ENCODE measurements at regions not wholly inside any gene's neighbourhood (a gene's known extent, or its start where the extent isn't known, plus 50 kb on each side); places are given as distances from the start of the nearest gene placed in this dataset.

DNA sequence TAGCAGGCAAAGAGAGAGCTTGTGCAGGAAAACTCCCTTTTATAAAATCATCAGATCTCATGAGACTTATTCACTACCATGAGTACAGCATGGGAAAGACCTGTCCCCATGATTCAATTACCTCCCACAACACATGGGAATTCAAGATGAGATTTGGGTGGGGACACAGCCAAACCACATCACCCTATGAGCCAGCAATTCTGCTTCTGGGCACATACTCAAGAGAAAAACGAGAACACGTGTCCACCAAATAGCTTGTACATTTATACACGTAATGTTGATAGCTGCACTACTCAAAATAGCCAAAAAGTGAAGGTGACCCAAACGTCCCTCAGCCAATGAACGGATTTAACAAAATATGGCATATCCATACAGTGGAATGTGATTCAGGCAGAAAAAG is 94.5 kb upstream of the DHRSX start (continued):
- TF ChIP-seq, protein P1, sequence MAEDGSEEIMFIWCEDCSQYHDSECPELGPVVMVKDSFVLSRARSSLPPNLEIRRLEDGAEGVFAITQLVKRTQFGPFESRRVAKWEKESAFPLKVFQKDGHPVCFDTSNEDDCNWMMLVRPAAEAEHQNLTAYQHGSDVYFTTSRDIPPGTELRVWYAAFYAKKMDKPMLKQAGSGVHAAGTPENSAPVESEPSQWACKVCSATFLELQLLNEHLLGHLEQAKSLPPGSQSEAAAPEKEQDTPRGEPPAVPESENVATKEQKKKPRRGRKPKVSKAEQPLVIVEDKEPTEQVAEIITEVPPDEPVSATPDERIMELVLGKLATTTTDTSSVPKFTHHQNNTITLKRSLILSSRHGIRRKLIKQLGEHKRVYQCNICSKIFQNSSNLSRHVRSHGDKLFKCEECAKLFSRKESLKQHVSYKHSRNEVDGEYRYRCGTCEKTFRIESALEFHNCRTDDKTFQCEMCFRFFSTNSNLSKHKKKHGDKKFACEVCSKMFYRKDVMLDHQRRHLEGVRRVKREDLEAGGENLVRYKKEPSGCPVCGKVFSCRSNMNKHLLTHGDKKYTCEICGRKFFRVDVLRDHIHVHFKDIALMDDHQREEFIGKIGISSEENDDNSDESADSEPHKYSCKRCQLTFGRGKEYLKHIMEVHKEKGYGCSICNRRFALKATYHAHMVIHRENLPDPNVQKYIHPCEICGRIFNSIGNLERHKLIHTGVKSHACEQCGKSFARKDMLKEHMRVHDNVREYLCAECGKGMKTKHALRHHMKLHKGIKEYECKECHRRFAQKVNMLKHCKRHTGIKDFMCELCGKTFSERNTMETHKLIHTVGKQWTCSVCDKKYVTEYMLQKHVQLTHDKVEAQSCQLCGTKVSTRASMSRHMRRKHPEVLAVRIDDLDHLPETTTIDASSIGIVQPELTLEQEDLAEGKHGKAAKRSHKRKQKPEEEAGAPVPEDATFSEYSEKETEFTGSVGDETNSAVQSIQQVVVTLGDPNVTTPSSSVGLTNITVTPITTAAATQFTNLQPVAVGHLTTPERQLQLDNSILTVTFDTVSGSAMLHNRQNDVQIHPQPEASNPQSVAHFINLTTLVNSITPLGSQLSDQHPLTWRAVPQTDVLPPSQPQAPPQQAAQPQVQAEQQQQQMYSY (CRISPR knock-in tag; IDR thresholded peaks at IDR 0.05): no peak
- no peak for TF ChIP-seq CBX5 (IDR thresholded peaks at IDR 0.05; ENCODE audit: low read depth)

DNA sequence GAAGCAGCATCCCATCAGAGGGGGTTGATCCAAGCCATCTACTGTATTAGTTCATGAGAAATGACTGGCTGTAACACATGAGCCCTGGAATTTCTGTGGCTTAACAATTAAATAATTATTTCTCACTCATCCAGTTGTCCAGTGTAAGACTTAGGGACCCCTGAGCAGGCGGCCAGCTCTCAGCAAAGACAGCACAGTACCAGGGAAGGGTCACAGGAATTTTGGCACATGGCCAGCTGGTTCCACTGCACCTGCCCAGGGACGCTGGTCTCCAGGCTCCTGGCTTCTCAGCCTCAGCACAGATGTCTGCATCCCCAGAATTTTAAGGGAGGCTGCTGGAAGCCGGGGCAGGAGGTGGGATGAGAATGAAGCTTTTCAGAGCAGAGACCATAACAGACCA is 93.7 kb upstream of the DHRSX start:
- in situ Hi-C loops (cut with MboI): no loop called here
- TF ChIP-seq ZZZ3 (IDR thresholded peaks at IDR 0.05; ENCODE audit: control insufficient read depth, insufficient read length, low read depth): no peak
- no peak for TF ChIP-seq STAT1 (conservative IDR thresholded peaks at IDR 0.05)
- TF ChIP-seq SIN3A (IDR thresholded peaks at IDR 0.05; ENCODE audit: low read depth, low read length): no peak
- TF ChIP-seq, protein P2, sequence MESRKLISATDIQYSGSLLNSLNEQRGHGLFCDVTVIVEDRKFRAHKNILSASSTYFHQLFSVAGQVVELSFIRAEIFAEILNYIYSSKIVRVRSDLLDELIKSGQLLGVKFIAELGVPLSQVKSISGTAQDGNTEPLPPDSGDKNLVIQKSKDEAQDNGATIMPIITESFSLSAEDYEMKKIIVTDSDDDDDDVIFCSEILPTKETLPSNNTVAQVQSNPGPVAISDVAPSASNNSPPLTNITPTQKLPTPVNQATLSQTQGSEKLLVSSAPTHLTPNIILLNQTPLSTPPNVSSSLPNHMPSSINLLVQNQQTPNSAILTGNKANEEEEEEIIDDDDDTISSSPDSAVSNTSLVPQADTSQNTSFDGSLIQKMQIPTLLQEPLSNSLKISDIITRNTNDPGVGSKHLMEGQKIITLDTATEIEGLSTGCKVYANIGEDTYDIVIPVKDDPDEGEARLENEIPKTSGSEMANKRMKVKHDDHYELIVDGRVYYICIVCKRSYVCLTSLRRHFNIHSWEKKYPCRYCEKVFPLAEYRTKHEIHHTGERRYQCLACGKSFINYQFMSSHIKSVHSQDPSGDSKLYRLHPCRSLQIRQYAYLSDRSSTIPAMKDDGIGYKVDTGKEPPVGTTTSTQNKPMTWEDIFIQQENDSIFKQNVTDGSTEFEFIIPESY (IDR thresholded peaks at IDR 0.05): no peak
- TF ChIP-seq CHD1 (IDR thresholded peaks at IDR 0.05; ENCODE audit: low read depth, low read length): no peak
- TF ChIP-seq CHD4 (IDR thresholded peaks at IDR 0.05): no peak
- TF ChIP-seq NFYB (IDR thresholded peaks at IDR 0.05; ENCODE audit: insufficient read depth, low read depth, low read length): no peak
- no peak for TF ChIP-seq CBX5 (IDR thresholded peaks at IDR 0.05; ENCODE audit: low read depth)
- TF ChIP-seq GATAD2B (conservative IDR thresholded peaks at IDR 0.05; ENCODE audit: low read depth): no peak
- no peak for TF ChIP-seq EED (IDR thresholded peaks at IDR 0.05; ENCODE audit: low read depth)
- TF ChIP-seq, protein P3, sequence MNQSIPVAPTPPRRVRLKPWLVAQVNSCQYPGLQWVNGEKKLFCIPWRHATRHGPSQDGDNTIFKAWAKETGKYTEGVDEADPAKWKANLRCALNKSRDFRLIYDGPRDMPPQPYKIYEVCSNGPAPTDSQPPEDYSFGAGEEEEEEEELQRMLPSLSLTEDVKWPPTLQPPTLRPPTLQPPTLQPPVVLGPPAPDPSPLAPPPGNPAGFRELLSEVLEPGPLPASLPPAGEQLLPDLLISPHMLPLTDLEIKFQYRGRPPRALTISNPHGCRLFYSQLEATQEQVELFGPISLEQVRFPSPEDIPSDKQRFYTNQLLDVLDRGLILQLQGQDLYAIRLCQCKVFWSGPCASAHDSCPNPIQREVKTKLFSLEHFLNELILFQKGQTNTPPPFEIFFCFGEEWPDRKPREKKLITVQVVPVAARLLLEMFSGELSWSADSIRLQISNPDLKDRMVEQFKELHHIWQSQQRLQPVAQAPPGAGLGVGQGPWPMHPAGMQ (IDR thresholded peaks at IDR 0.05; ENCODE audit: borderline replicate concordance): no peak
- no peak for TF ChIP-seq EGR1 (IDR thresholded peaks at IDR 0.05; ENCODE audit: borderline replicate concordance in 1 of 2, low read depth in 2 of 2, low read length in 2 of 2)
- TF ChIP-seq PAX8 (IDR thresholded peaks at IDR 0.05): no peak
- no peak for TF ChIP-seq JUND (IDR thresholded peaks at IDR 0.05; ENCODE audit: low read depth, low read length)
- TF ChIP-seq BRCA1 (IDR thresholded peaks at IDR 0.05; ENCODE audit: low read depth, low read length): no peak
- no peak for TF ChIP-seq ZSCAN29 (IDR thresholded peaks at IDR 0.05)
- TF ChIP-seq POU2F2 (IDR thresholded peaks at IDR 0.05; ENCODE audit: borderline replicate concordance, low read depth, low read length): no peak
- no peak for TF ChIP-seq KAT2A (conservative IDR thresholded peaks at IDR 0.05; ENCODE audit: control insufficient read depth, low read depth, low read length)

More for the DNA sequence above, 93.7 kb upstream of the DHRSX start:
- no peak overlapping the region for H3K27ac ChIP-seq (ENCODE audit: control insufficient read depth, insufficient read depth)
- no peak overlapping the region for H3K9ac ChIP-seq (ENCODE audit: control insufficient read depth, insufficient read depth, low read length)
- H4K20me1 ChIP-seq (ENCODE audit: control insufficient read depth, insufficient read depth): no peaks in the 10 kb centered on the region
- FAIRE-seq (no peak), DNase-seq (ENCODE audit: low read depth, low spot score) (no peak), ATAC-seq (no peak)
- no peak overlapping the region for H3K4me2 ChIP-seq (ENCODE audit: control insufficient read depth, insufficient read depth)
- no peaks in the 10 kb centered on the region for H3K9me3 ChIP-seq (replicated peaks; ENCODE audit: control insufficient read depth, insufficient read depth, low read length)
- no peaks in the 10 kb centered on the region for H3K36me3 ChIP-seq (ENCODE audit: control insufficient read depth in 2 of 2, insufficient read depth in 2 of 2, low read length in 1 of 2)
- intact Hi-C loops (cut with micrococcal nuclease; ENCODE audit: unreplicated experiment): loop anchor here (5.0 kb wide), 2 partner anchors 77 to 1142 kb away; partner anchors contain the start of gene ASMTL
- H3K79me2 ChIP-seq (ENCODE audit: control insufficient read depth, insufficient read depth, low read length): no peaks in the 10 kb centered on the region
- H3K4me1 ChIP-seq (ENCODE audit: control insufficient read depth, insufficient read depth, low read length): no peaks in the 10 kb centered on the region
- no TSS peak for BruUV-seq (replicated peaks)
- no peaks in the 10 kb centered on the region for H3K27me3 ChIP-seq (replicated peaks in 1 of 2; ENCODE audit: control insufficient read depth in 2 of 2, insufficient read depth in 2 of 2, low read length in 1 of 2)
- H3K4me3 ChIP-seq: no peak overlapping the region
- POLR2A ChIA-PET: no interaction called here
- no peak overlapping the region for H2AFZ ChIP-seq (ENCODE audit: control insufficient read depth, low read depth, low read length)
- CTCF ChIA-PET: no interaction called here
- RAD21 ChIA-PET (ENCODE audit: unreplicated experiment): no interaction called here
- 51% methylated on average over 3 of the region's 3 CpGs for WGBS (ENCODE audit: insufficient coverage, insufficient replicate concordance, low lambda C conversion rate, missing lambda C conversion rate)
- SMC1A ChIA-PET (ENCODE audit: uncharacterized antibody, unreplicated experiment): no interaction called here

All from GM12878 (cell line).